ENCODE measurements at regions not wholly inside any gene's neighbourhood (a gene's known extent, or its start where the extent isn't known, plus 50 kb on each side); places are given as distances from the start of the nearest gene placed in this dataset.

GRCh38 chr16:85231959-85232358 is 119.7 kb upstream of the CIBAR2 start:
- no peaks in the 10 kb centered on the region for H4K20me1 ChIP-seq (ENCODE audit: insufficient read depth)
- no peak overlapping the region for H3K9ac ChIP-seq (ENCODE audit: low read length)
- H3K9me3 ChIP-seq (ENCODE audit: low read length), result no peaks in the 10 kb centered on the region
- no peak for TF ChIP-seq EP300 (conservative IDR thresholded peaks at IDR 0.05; ENCODE audit: poor library complexity, severe bottlenecking)
- no peak for TF ChIP-seq MXI1 (conservative IDR thresholded peaks at IDR 0.05; ENCODE audit: poor library complexity, severe bottlenecking)
- TF ChIP-seq REST (IDR thresholded peaks at IDR 0.05; ENCODE audit: borderline replicate concordance), result no peak
- TF ChIP-seq EZH2 (IDR thresholded peaks at IDR 0.05; ENCODE audit: borderline replicate concordance, insufficient read depth, low read length, poor library complexity, severe bottlenecking), result no peak
- no peak for TF ChIP-seq RAD21 (conservative IDR thresholded peaks at IDR 0.05)
- no peak for TF ChIP-seq TAF1 (IDR thresholded peaks at IDR 0.05; ENCODE audit: low read depth)
- no peak for TF ChIP-seq POLR2AphosphoS5 (IDR thresholded peaks at IDR 0.05)
- TF ChIP-seq SMC3 (conservative IDR thresholded peaks at IDR 0.05; ENCODE audit: poor library complexity), result no peak
- TF ChIP-seq CTCF (IDR thresholded peaks at IDR 0.05; ENCODE audit: poor library complexity, severe bottlenecking), result no peak
- no peaks in the 10 kb centered on the region for H3K36me3 ChIP-seq (ENCODE audit: insufficient read depth, low read length)
- no peaks in the 10 kb centered on the region for H3K27me3 ChIP-seq (ENCODE audit: insufficient read depth, low read depth, low read length)
- no peaks in the 10 kb centered on the region for H3F3A ChIP-seq (ENCODE audit: insufficient read depth, low read length, poor library complexity, severe bottlenecking)
- no peak overlapping the region for H2AFZ ChIP-seq (ENCODE audit: low read depth, low read length)
- no peak overlapping the region for H3K4me3 ChIP-seq (ENCODE audit: low read length)
- no peaks in the 10 kb centered on the region for H3K79me2 ChIP-seq (replicated peaks; ENCODE audit: insufficient read depth, low read length)
- no peak overlapping the region for H3K27ac ChIP-seq (ENCODE audit: low read length)
- H3K4me2 ChIP-seq (ENCODE audit: low read length), result no peak overlapping the region
- no peaks in the 10 kb centered on the region for H3K9me2 ChIP-seq (ENCODE audit: insufficient read depth, low read length)

GRCh38 chr16:85232369-85233142 is 120.3 kb upstream of the CIBAR2 start:
- Histone ChIP-seq H2AFZ (ENCODE audit: low read depth, low read length) (no peak overlapping the region), H3K9me3 (ENCODE audit: low read length) (no peaks in the 10 kb centered on the region), H3F3A (ENCODE audit: insufficient read depth, low read length, poor library complexity, severe bottlenecking) (no peaks in the 10 kb centered on the region), H3K9ac (ENCODE audit: low read length) (no peak overlapping the region), H3K27me3 (ENCODE audit: insufficient read depth, low read depth, low read length) (no peaks in the 10 kb centered on the region), H4K20me1 (ENCODE audit: insufficient read depth) (no peaks in the 10 kb centered on the region), H3K9me2 (ENCODE audit: insufficient read depth, low read length) (no peaks in the 10 kb centered on the region), H3K4me3 (ENCODE audit: low read length) (no peak overlapping the region), H3K27ac (ENCODE audit: low read length) (no peak overlapping the region), H3K79me2 (replicated peaks; ENCODE audit: insufficient read depth, low read length) (no peaks in the 10 kb centered on the region), H3K4me2 (ENCODE audit: low read length) (no peak overlapping the region), H3K36me3 (ENCODE audit: insufficient read depth, low read length) (no peaks in the 10 kb centered on the region)
- TF ChIP-seq SMC3 (conservative IDR thresholded peaks at IDR 0.05; ENCODE audit: poor library complexity) (no peak), EP300 (conservative IDR thresholded peaks at IDR 0.05; ENCODE audit: poor library complexity, severe bottlenecking) (no peak), CTCF (IDR thresholded peaks at IDR 0.05; ENCODE audit: poor library complexity, severe bottlenecking) (no peak), RAD21 (conservative IDR thresholded peaks at IDR 0.05) (no peak), POLR2AphosphoS5 (IDR thresholded peaks at IDR 0.05) (no peak), MXI1 (conservative IDR thresholded peaks at IDR 0.05; ENCODE audit: poor library complexity, severe bottlenecking) (no peak), REST (IDR thresholded peaks at IDR 0.05; ENCODE audit: borderline replicate concordance) (no peak), EZH2 (IDR thresholded peaks at IDR 0.05; ENCODE audit: borderline replicate concordance, insufficient read depth, low read length, poor library complexity, severe bottlenecking) (no peak), TAF1 (IDR thresholded peaks at IDR 0.05; ENCODE audit: low read depth) (no peak)
